K562 (cell line): ENCODE measurements at regions not wholly inside any gene's neighbourhood (a gene's known extent, or its start where the extent isn't known, plus 50 kb on each side); places are given as distances from the start of the nearest gene placed in this dataset.

Source experiments
- ATAC-seq: fragments of 200-7000 bp; cut with Tn5 transposase; 3 replicates; pipeline ENCODE4 v1.9.1; 2020; ENCODE audit warnings: moderate library complexity
- BruUV-seq: library from RNA; stranded (reverse); fragments of 400-500 nt; replicated peaks from 2 replicates; lab custom pipeline; 2021; lab: Mats Ljungman, UMichigan
- CTCF ChIA-PET: fragments of 300-600 bp; formaldehyde crosslinking; extraction: SDS; loops from one replicate; lab custom pipeline; 2021; ENCODE audit warnings: low intra/inter-chr PET ratio; lab: Yijun Ruan, JAX
- POLR2A ChIA-PET: fragments of 300-600, 350-650 bp; sonication (Branson Sonifier 250); formaldehyde crosslinking; extraction: SDS; loops from one replicate; lab custom pipeline; 2021; ENCODE audit warnings: antibody characterized with exemption, inconsistent platforms; lab: Yijun Ruan, JAX
- DNase-seq, 4 experiments: peaks; one replicate each; pipeline versions ENCODE4 v3.0.0 to v3.0.0-alpha.2; 2011 to 2018; ENCODE audit warnings: low spot score in 3 of 4, mixed read lengths in 3 of 4; ENCODE audit errors: extremely low read depth in 1 of 4
- FAIRE-seq: peaks from 2 replicates; lab custom pipeline; 2011; peaks lifted over from hg19 to GRCh38; lab: Jason Lieb, UNC
- H2AFZ ChIP-seq: 2 replicates; pipeline ENCODE4 v1.6.0; 2011; ENCODE audit warnings: low read depth, low read length, control low read depth, inconsistent platforms
- H3K27ac ChIP-seq: fragments of 200-600 bp; 3 replicates; pipeline ENCODE4 v1.8.0; 2011; ENCODE audit warnings: low read depth, mild to moderate bottlenecking, control low read depth, inconsistent platforms, low read length, moderate library complexity, mixed read lengths; ENCODE audit errors: extremely low read depth
- H3K27me3 ChIP-seq, 2 experiments: fragments of 300-600 bp in 1 of 2; 2 replicates in 1 of 2; 3 replicates in 1 of 2; pipeline versions ENCODE4 v1.6.0 to v1.8.0; 2011; ENCODE audit warnings: inconsistent platforms in 2 of 2, low read length in 2 of 2, mild to moderate bottlenecking in 1 of 2, mixed read lengths in 1 of 2, moderate library complexity in 1 of 2; ENCODE audit not compliant: control insufficient read depth in 2 of 2, insufficient read depth in 2 of 2
- H3K36me3 ChIP-seq: fragments of 300-600 bp; 3 replicates; pipeline ENCODE4 v1.8.0; 2011; ENCODE audit warnings: mild to moderate bottlenecking, low read length, inconsistent platforms; ENCODE audit not compliant: control insufficient read depth, insufficient read depth
- H3K4me1 ChIP-seq, 2 experiments: fragments of 200-600 bp in 1 of 2; replicated peaks in 1 of 2; 2 replicates in 1 of 2; 3 replicates in 1 of 2; pipeline versions ENCODE4 v1.5.1 to v1.8.0; 2011; ENCODE audit warnings: inconsistent platforms in 2 of 2, low read length in 2 of 2, mild to moderate bottlenecking in 1 of 2, mixed read lengths in 1 of 2, moderate library complexity in 1 of 2; ENCODE audit not compliant: control insufficient read depth in 2 of 2, insufficient read depth in 2 of 2
- H3K4me2 ChIP-seq: 2 replicates; pipeline ENCODE4 v1.6.1; 2011; ENCODE audit warnings: low read length, control low read depth, inconsistent platforms, mixed read lengths; ENCODE audit not compliant: insufficient read depth
- H3K4me3 ChIP-seq: fragments of 200-600 bp; sonication (generic), shearing (Covaris generic); 2 replicates; pipeline ENCODE4 v1.5.1; 2016; ENCODE audit warnings: control low read depth, inconsistent platforms
- H3K79me2 ChIP-seq: fragments of 200-600 bp; 3 replicates; pipeline ENCODE4 v1.8.0; 2011; ENCODE audit warnings: low read length, inconsistent platforms; ENCODE audit not compliant: control insufficient read depth, insufficient read depth
- H3K9ac ChIP-seq, 2 experiments: 2 replicates each; pipeline versions ENCODE4 v1.6.0 to v1.6.1; 2011; ENCODE audit warnings: low read depth in 2 of 2, low read length in 2 of 2, control low read depth in 1 of 2, inconsistent platforms in 1 of 2, mild to moderate bottlenecking in 1 of 2, mixed read lengths in 1 of 2; ENCODE audit not compliant: insufficient read depth in 1 of 2
- H3K9me1 ChIP-seq: one replicate; pipeline ENCODE4 v1.6.0; 2011; ENCODE audit warnings: inconsistent platforms, mild to moderate bottlenecking, low read length, moderate library complexity; ENCODE audit not compliant: control insufficient read depth, insufficient read depth
- H3K9me3 ChIP-seq: replicated peaks from 2 replicates; pipeline ENCODE4 v1.5.1; 2011; ENCODE audit warnings: low read depth, low read length, inconsistent platforms; ENCODE audit not compliant: control insufficient read depth, insufficient read depth
- H4K20me1 ChIP-seq: replicated peaks from 2 replicates; pipeline ENCODE4 v1.6.1; 2011; ENCODE audit warnings: low read length, inconsistent platforms, mixed read lengths; ENCODE audit not compliant: control insufficient read depth, insufficient read depth
- BDP1 ChIP-seq: IDR thresholded peaks from 3 replicates; pipeline ENCODE4 v1.6.1; 2011; ENCODE audit not compliant: insufficient read length, insufficient read depth
- CBFA2T3 ChIP-seq: fragments of 450-650 bp; IDR thresholded peaks from 2 replicates; pipeline ENCODE4 v1.6.1; 2017
- CBX3 ChIP-seq, 2 experiments: IDR thresholded peaks; 1 replicate in 1 of 2; 2 replicates in 1 of 2; pipeline ENCODE4 v1.6.1; 2012; ENCODE audit warnings: inconsistent platforms in 2 of 2, low read length in 2 of 2, borderline replicate concordance in 1 of 2, control low read depth in 1 of 2
- ETV1 ChIP-seq: fragments of 450-650 bp; conservative IDR thresholded peaks from 2 replicates; pipeline ENCODE4 v1.6.1; 2016; ENCODE audit warnings: missing genetic modification characterization, control low read depth, low read depth, missing compliant biosample characterization
- FOXK2 ChIP-seq, 2 experiments: fragments of 450-650 bp; IDR thresholded peaks in 1 of 2; conservative IDR thresholded peaks in 1 of 2; 2 replicates each; pipeline ENCODE4 v1.6.1; 2016; ENCODE audit warnings: low read depth in 2 of 2, mild to moderate bottlenecking in 1 of 2
- FOXP1 ChIP-seq: sonication (generic); formaldehyde crosslinking; IDR thresholded peaks from 2 replicates; pipeline ENCODE4 v1.8.0; 2022; ENCODE audit warnings: mild to moderate bottlenecking, missing genetic modification reagents
- GTF2E2 ChIP-seq: fragments of 200-800 bp; sonication (Bioruptor generic); IDR thresholded peaks from 2 replicates; pipeline ENCODE4 v1.6.1; 2016; ENCODE audit warnings: missing genetic modification characterization, missing compliant biosample characterization
- MAFF ChIP-seq: IDR thresholded peaks from 2 replicates; pipeline ENCODE4 v1.6.1; 2012; ENCODE audit warnings: low read length, improper control_type of control experiment
- MCM5 ChIP-seq: fragments of 450-650 bp; IDR thresholded peaks from 2 replicates; pipeline ENCODE4 v1.6.1; 2016; ENCODE audit warnings: low read depth
- MECOM ChIP-seq: fragments of 250-450 bp; sonication (Bioruptor Pico); IDR thresholded peaks from 2 replicates; pipeline ENCODE4 v1.8.0; 2022; ENCODE audit warnings: inconsistent platforms
- RBM39 ChIP-seq: fragments of 200-400 bp; formaldehyde crosslinking; optimal IDR thresholded peaks from 2 replicates; pipeline ENCODE3; 2018; ENCODE audit warnings: low read depth, low read length
- SMAD1 ChIP-seq: fragments of 150-350 bp; IDR thresholded peaks from 2 replicates; pipeline ENCODE4 v1.6.1; 2014; ENCODE audit warnings: low read length, low read depth; ENCODE audit not compliant: partially characterized antibody
- THAP7 ChIP-seq: fragments of 250-450 bp; sonication (Bioruptor Pico); IDR thresholded peaks from 2 replicates; pipeline ENCODE4 v1.5.0; 2021
- ZBTB7A ChIP-seq: IDR thresholded peaks from 2 replicates; pipeline ENCODE4 v1.6.1; 2011; ENCODE audit warnings: low read depth, mild to moderate bottlenecking, low read length, moderate library complexity, borderline replicate concordance; ENCODE audit not compliant: control insufficient read depth
- ZNF217 ChIP-seq: sonication (generic); formaldehyde crosslinking; IDR thresholded peaks from 2 replicates; pipeline ENCODE4 v1.8.0; 2022; ENCODE audit warnings: mild to moderate bottlenecking, missing genetic modification reagents
- ZNF830 ChIP-seq: fragments of 250-450 bp; sonication (Bioruptor Pico); IDR thresholded peaks from 2 replicates; pipeline ENCODE4 v1.5.0; 2021; ENCODE audit warnings: mild to moderate bottlenecking
- WGBS: fragments of 100-300 bp; shearing (Covaris generic); methylation state at CpG from one replicate; pipeline ENCODE4 v1.1.6; 2016; ENCODE audit warnings: low coverage, mixed read lengths; ENCODE audit not compliant: insufficient coverage; ENCODE audit errors: missing lambda C conversion rate; 5-methylcytosine and 5-hydroxymethylcytosine counted together
- in situ Hi-C: fragments of 300-500 bp; cut with MboI; formaldehyde crosslinking; loops from 4 replicates; pipeline ENCODE4 v1.15.0; 2018; ENCODE audit warnings: inconsistent platforms, mixed read lengths
- intact Hi-C: fragments of 100-400 bp; cut with micrococcal nuclease; formaldehyde crosslinking; loops from 2 replicates; pipeline ENCODE4 v1.14.2; 2022
- TF ChIP-seq, protein P1 (sequence below): fragments of 250-450 bp; sonication (Bioruptor Pico); IDR thresholded peaks from 2 replicates; pipeline ENCODE4 v1.5.0; 2022; ENCODE audit warnings: mild to moderate bottlenecking
- TF ChIP-seq, protein P2 (sequence below): fragments of 200-800 bp; sonication (Bioruptor generic); IDR thresholded peaks from 2 replicates; pipeline ENCODE4 v1.6.1; 2017; ENCODE audit warnings: missing genetic modification characterization, missing compliant biosample characterization

DNA sequence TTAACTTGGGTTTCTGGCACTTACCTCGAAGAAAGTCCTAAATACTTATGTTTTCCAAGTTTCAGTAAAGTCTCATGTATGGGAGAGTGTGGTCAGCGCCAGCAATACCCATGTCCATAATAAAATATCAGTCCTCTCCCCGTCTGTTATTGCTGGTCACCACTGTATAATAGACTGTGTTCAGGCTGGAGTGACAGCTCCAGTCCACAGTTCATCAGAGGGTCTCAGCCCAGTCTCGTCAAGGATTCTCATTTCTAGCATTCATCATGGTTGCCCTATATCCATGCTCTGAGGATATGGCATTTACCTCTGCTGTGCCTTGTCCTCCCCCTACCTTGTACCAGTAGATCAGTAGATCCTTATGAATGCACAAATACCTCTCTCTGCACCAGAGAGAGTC is 384.5 kb downstream of the NPIPA7 start:
- CTCF ChIA-PET, result no interaction called here
- 62% methylated on average over 4 of the region's 4 CpGs for WGBS
- H3K79me2 ChIP-seq, result no peaks in the 10 kb centered on the region
- H3K4me1 ChIP-seq, result no peaks in the 10 kb centered on the region
- in situ Hi-C loops, result no loop called here
- no peak overlapping the region for H3K9ac ChIP-seq
- H3K27ac ChIP-seq, result no peak overlapping the region
- no peak for FAIRE-seq
- H3K9me1 ChIP-seq, result no peaks in the 10 kb centered on the region
- POLR2A ChIA-PET, result interaction anchor here (0.6 kb wide), 1 partner anchor 1044 kb away, joined by 3 read pairs; no protein-coding TSS in a partner anchor
- no peaks in the 10 kb centered on the region for H3K27me3 ChIP-seq
- no peak overlapping the region for H3K4me3 ChIP-seq
- no peaks in the 10 kb centered on the region; the same call in 2 of the 3 replicates for H3K36me3 ChIP-seq
- intact Hi-C loops, result no loop called here
- no peaks in the 10 kb centered on the region for H3K9me3 ChIP-seq
- BruUV-seq, result no TSS peak
- H4K20me1 ChIP-seq, result no peaks in the 10 kb centered on the region
- TF ChIP-seq ZNF217 (CRISPR knock-in tag) (no peak), GTF2E2 (tag) (no peak), RBM39 (no peak), MAFF (no peak), CBFA2T3 (no peak), FOXK2 (conservative IDR thresholded peaks at IDR 0.05 in 1 of 2, IDR thresholded peaks at IDR 0.05 in 1 of 2; ENCODE audit: low read depth in 2 of 2) (no peak), SMAD1 (no peak), ETV1 (tag) (no peak), ZBTB7A (no peak), CBX3 (IDR thresholded peaks at IDR 0.05; ENCODE audit: borderline replicate concordance in 1 of 2, low read length in 2 of 2) (no peak), MECOM (no peak), FOXP1 (CRISPR knock-in tag) (no peak), MCM5 (no peak), THAP7 (CRISPR knock-in tag) (no peak), BDP1 (no peak), ZNF830 (no peak)
- TF ChIP-seq, protein P1, sequence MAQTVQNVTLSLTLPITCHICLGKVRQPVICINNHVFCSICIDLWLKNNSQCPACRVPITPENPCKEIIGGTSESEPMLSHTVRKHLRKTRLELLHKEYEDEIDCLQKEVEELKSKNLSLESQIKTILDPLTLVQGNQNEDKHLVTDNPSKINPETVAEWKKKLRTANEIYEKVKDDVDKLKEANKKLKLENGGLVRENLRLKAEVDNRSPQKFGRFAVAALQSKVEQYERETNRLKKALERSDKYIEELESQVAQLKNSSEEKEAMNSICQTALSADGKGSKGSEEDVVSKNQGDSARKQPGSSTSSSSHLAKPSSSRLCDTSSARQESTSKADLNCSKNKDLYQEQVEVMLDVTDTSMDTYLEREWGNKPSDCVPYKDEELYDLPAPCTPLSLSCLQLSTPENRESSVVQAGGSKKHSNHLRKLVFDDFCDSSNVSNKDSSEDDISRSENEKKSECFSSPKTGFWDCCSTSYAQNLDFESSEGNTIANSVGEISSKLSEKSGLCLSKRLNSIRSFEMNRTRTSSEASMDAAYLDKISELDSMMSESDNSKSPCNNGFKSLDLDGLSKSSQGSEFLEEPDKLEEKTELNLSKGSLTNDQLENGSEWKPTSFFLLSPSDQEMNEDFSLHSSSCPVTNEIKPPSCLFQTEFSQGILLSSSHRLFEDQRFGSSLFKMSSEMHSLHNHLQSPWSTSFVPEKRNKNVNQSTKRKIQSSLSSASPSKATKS, result no peak
- TF ChIP-seq, protein P2, sequence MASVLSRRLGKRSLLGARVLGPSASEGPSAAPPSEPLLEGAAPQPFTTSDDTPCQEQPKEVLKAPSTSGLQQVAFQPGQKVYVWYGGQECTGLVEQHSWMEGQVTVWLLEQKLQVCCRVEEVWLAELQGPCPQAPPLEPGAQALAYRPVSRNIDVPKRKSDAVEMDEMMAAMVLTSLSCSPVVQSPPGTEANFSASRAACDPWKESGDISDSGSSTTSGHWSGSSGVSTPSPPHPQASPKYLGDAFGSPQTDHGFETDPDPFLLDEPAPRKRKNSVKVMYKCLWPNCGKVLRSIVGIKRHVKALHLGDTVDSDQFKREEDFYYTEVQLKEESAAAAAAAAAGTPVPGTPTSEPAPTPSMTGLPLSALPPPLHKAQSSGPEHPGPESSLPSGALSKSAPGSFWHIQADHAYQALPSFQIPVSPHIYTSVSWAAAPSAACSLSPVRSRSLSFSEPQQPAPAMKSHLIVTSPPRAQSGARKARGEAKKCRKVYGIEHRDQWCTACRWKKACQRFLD (CRISPR knock-in tag), result no peak
- TF ChIP-seq, all 486 proteins: peak for 0
- H3K4me2 ChIP-seq, result no peak overlapping the region
- DNase-seq (no peak), ATAC-seq (no peak)
- no peak overlapping the region for H2AFZ ChIP-seq
